K562 (cell line): ENCODE measurements at regions not wholly inside any gene's neighbourhood (a gene's known extent, or its start where the extent isn't known, plus 50 kb on each side); places are given as distances from the start of the nearest gene placed in this dataset.

Experiments
- ATAC-seq: fragments of 200-7000 bp; cut with Tn5 transposase; 3 replicates; pipeline ENCODE4 v1.9.1; 2020; ENCODE audit warnings: moderate library complexity
- BruUV-seq: library from RNA; stranded (reverse); fragments of 400-500 nt; replicated peaks from 2 replicates; lab custom pipeline; 2021; lab: Mats Ljungman, UMichigan
- CTCF ChIA-PET: fragments of 300-600 bp; formaldehyde crosslinking; extraction: SDS; loops from one replicate; lab custom pipeline; 2021; ENCODE audit warnings: low intra/inter-chr PET ratio; lab: Yijun Ruan, JAX
- POLR2A ChIA-PET: fragments of 300-600, 350-650 bp; sonication (Branson Sonifier 250); formaldehyde crosslinking; extraction: SDS; loops from one replicate; lab custom pipeline; 2021; ENCODE audit warnings: antibody characterized with exemption, inconsistent platforms; lab: Yijun Ruan, JAX
- DNase-seq, 4 experiments: peaks; one replicate each; pipeline versions ENCODE4 v3.0.0 to v3.0.0-alpha.2; 2011 to 2018; ENCODE audit warnings: low spot score in 3 of 4, mixed read lengths in 3 of 4; ENCODE audit errors: extremely low read depth in 1 of 4
- FAIRE-seq: peaks from 2 replicates; lab custom pipeline; 2011; peaks lifted over from hg19 to GRCh38; lab: Jason Lieb, UNC
- H2AFZ ChIP-seq: 2 replicates; pipeline ENCODE4 v1.6.0; 2011; ENCODE audit warnings: low read depth, low read length, control low read depth, inconsistent platforms
- H3K27ac ChIP-seq: fragments of 200-600 bp; 3 replicates; pipeline ENCODE4 v1.8.0; 2011; ENCODE audit warnings: low read depth, mild to moderate bottlenecking, control low read depth, inconsistent platforms, low read length, moderate library complexity, mixed read lengths; ENCODE audit errors: extremely low read depth
- H3K27me3 ChIP-seq, 2 experiments: fragments of 300-600 bp in 1 of 2; 2 replicates in 1 of 2; 3 replicates in 1 of 2; pipeline versions ENCODE4 v1.6.0 to v1.8.0; 2011; ENCODE audit warnings: inconsistent platforms in 2 of 2, low read length in 2 of 2, mild to moderate bottlenecking in 1 of 2, mixed read lengths in 1 of 2, moderate library complexity in 1 of 2; ENCODE audit not compliant: control insufficient read depth in 2 of 2, insufficient read depth in 2 of 2
- H3K36me3 ChIP-seq: fragments of 300-600 bp; 3 replicates; pipeline ENCODE4 v1.8.0; 2011; ENCODE audit warnings: mild to moderate bottlenecking, low read length, inconsistent platforms; ENCODE audit not compliant: control insufficient read depth, insufficient read depth
- H3K4me1 ChIP-seq, 2 experiments: fragments of 200-600 bp in 1 of 2; replicated peaks in 1 of 2; 2 replicates in 1 of 2; 3 replicates in 1 of 2; pipeline versions ENCODE4 v1.5.1 to v1.8.0; 2011; ENCODE audit warnings: inconsistent platforms in 2 of 2, low read length in 2 of 2, mild to moderate bottlenecking in 1 of 2, mixed read lengths in 1 of 2, moderate library complexity in 1 of 2; ENCODE audit not compliant: control insufficient read depth in 2 of 2, insufficient read depth in 2 of 2
- H3K4me2 ChIP-seq: 2 replicates; pipeline ENCODE4 v1.6.1; 2011; ENCODE audit warnings: low read length, control low read depth, inconsistent platforms, mixed read lengths; ENCODE audit not compliant: insufficient read depth
- H3K4me3 ChIP-seq: fragments of 200-600 bp; sonication (generic), shearing (Covaris generic); 2 replicates; pipeline ENCODE4 v1.5.1; 2016; ENCODE audit warnings: control low read depth, inconsistent platforms
- H3K79me2 ChIP-seq: fragments of 200-600 bp; 3 replicates; pipeline ENCODE4 v1.8.0; 2011; ENCODE audit warnings: low read length, inconsistent platforms; ENCODE audit not compliant: control insufficient read depth, insufficient read depth
- H3K9ac ChIP-seq, 2 experiments: 2 replicates each; pipeline versions ENCODE4 v1.6.0 to v1.6.1; 2011; ENCODE audit warnings: low read depth in 2 of 2, low read length in 2 of 2, control low read depth in 1 of 2, inconsistent platforms in 1 of 2, mild to moderate bottlenecking in 1 of 2, mixed read lengths in 1 of 2; ENCODE audit not compliant: insufficient read depth in 1 of 2
- H3K9me1 ChIP-seq: one replicate; pipeline ENCODE4 v1.6.0; 2011; ENCODE audit warnings: inconsistent platforms, mild to moderate bottlenecking, low read length, moderate library complexity; ENCODE audit not compliant: control insufficient read depth, insufficient read depth
- H3K9me3 ChIP-seq: replicated peaks from 2 replicates; pipeline ENCODE4 v1.5.1; 2011; ENCODE audit warnings: low read depth, low read length, inconsistent platforms; ENCODE audit not compliant: control insufficient read depth, insufficient read depth
- H4K20me1 ChIP-seq: replicated peaks from 2 replicates; pipeline ENCODE4 v1.6.1; 2011; ENCODE audit warnings: low read length, inconsistent platforms, mixed read lengths; ENCODE audit not compliant: control insufficient read depth, insufficient read depth
- CBX5 ChIP-seq: IDR thresholded peaks from 2 replicates; pipeline ENCODE4 v1.6.1; 2014; ENCODE audit warnings: low read depth, borderline replicate concordance
- COPS2 ChIP-seq: fragments of 450-650 bp; conservative IDR thresholded peaks from 2 replicates; pipeline ENCODE4 v1.6.1; 2016; ENCODE audit warnings: mild to moderate bottlenecking, moderate library complexity
- CXXC5 ChIP-seq: fragments of 250-450 bp; sonication (Bioruptor Pico); IDR thresholded peaks from 2 replicates; pipeline ENCODE4 v1.8.0; 2022; ENCODE audit warnings: inconsistent platforms, mild to moderate bottlenecking, moderate library complexity
- ELF4 ChIP-seq: fragments of 450-650 bp; formaldehyde crosslinking; IDR thresholded peaks from 2 replicates; pipeline ENCODE4 v1.4.0; 2022; ENCODE audit warnings: missing genetic modification characterization
- EP300 ChIP-seq: IDR thresholded peaks from 2 replicates; pipeline ENCODE4 v1.6.1; 2012; ENCODE audit warnings: low read length, improper control_type of control experiment
- ESRRB ChIP-seq: fragments of 250-450 bp; sonication (Bioruptor Pico); IDR thresholded peaks from 2 replicates; pipeline ENCODE4 v1.5.0; 2020; ENCODE audit warnings: mild to moderate bottlenecking, moderate library complexity, borderline replicate concordance
- JUND ChIP-seq, 2 experiments: IDR thresholded peaks; 2 replicates in 1 of 2; 3 replicates in 1 of 2; pipeline ENCODE4 v1.6.1; 2011; ENCODE audit warnings: borderline replicate concordance in 2 of 2, low read depth in 2 of 2, low read length in 2 of 2, improper control_type of control experiment in 1 of 2, missing biosample characterization in 1 of 2, missing genetic modification characterization in 1 of 2, missing genetic modification reagents in 1 of 2
- RBFOX2 ChIP-seq: fragments of 200-400 bp; formaldehyde crosslinking; IDR thresholded peaks from 2 replicates; pipeline ENCODE4 v1.6.1; 2017; ENCODE audit warnings: low read depth, mild to moderate bottlenecking, low read length, moderate library complexity
- SIN3B ChIP-seq: fragments of 450-650 bp; IDR thresholded peaks from 2 replicates; pipeline ENCODE4 v1.6.1; 2017; ENCODE audit warnings: low read depth, mild to moderate bottlenecking, moderate library complexity
- TAF9B ChIP-seq: fragments of 450-650 bp; IDR thresholded peaks from 2 replicates; pipeline ENCODE4 v1.6.1; 2018; ENCODE audit warnings: mild to moderate bottlenecking; ENCODE audit not compliant: partially characterized antibody
- ZNF263 ChIP-seq: sonication (generic); formaldehyde crosslinking; IDR thresholded peaks from 2 replicates; pipeline ENCODE4 v1.8.0; 2022; ENCODE audit warnings: mild to moderate bottlenecking, missing genetic modification reagents, borderline replicate concordance
- ZNF311 ChIP-seq: fragments of 250-450 bp; sonication (Bioruptor Pico); IDR thresholded peaks from 2 replicates; pipeline ENCODE4 v1.4.0; 2020; ENCODE audit warnings: mild to moderate bottlenecking, moderate library complexity
- WGBS: fragments of 100-300 bp; shearing (Covaris generic); methylation state at CpG from one replicate; pipeline ENCODE4 v1.1.6; 2016; ENCODE audit warnings: low coverage, mixed read lengths; ENCODE audit not compliant: insufficient coverage; ENCODE audit errors: missing lambda C conversion rate; 5-methylcytosine and 5-hydroxymethylcytosine counted together
- in situ Hi-C: fragments of 300-500 bp; cut with MboI; formaldehyde crosslinking; loops from 4 replicates; pipeline ENCODE4 v1.15.0; 2018; ENCODE audit warnings: inconsistent platforms, mixed read lengths
- intact Hi-C: fragments of 100-400 bp; cut with micrococcal nuclease; formaldehyde crosslinking; loops from 2 replicates; pipeline ENCODE4 v1.14.2; 2022
- TF ChIP-seq, protein P1 (sequence below): fragments of 450-650 bp; IDR thresholded peaks from 2 replicates; pipeline ENCODE4 v1.6.1; 2016; ENCODE audit warnings: antibody characterized with exemption
- TF ChIP-seq, protein P2 (sequence below): sonication (generic); formaldehyde crosslinking; IDR thresholded peaks from 2 replicates; pipeline ENCODE4 v1.8.0; 2022; ENCODE audit warnings: mild to moderate bottlenecking, missing genetic modification reagents
- TF ChIP-seq, protein P3 (sequence below): fragments of 250-450 bp; sonication (Bioruptor Pico); IDR thresholded peaks from 2 replicates; pipeline ENCODE4 v1.8.0; 2022; ENCODE audit warnings: inconsistent platforms

DNA sequence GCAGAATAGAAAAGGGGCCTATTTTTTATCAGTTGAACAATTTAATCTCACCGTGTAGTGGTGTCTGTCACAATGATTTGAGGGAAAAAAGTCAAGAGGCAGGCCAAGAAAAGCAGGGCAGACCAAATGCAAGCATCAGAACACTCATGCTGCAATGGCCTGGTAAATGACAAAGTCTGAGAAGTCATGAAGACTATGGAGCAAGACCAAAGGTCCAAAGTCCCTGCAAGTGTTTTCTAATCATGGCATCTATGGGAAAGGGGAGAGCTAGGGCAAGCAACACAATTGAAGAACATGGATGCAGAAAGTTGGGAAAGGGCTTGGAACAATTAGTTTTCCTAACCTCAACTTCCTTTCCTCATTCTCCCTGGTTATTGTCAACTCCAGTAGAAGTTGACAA, 147.7 kb upstream of the TLL1 start (continued):
- no peak for TF ChIP-seq CBX5
- TF ChIP-seq, all 486 proteins: peak for 0

DNA sequence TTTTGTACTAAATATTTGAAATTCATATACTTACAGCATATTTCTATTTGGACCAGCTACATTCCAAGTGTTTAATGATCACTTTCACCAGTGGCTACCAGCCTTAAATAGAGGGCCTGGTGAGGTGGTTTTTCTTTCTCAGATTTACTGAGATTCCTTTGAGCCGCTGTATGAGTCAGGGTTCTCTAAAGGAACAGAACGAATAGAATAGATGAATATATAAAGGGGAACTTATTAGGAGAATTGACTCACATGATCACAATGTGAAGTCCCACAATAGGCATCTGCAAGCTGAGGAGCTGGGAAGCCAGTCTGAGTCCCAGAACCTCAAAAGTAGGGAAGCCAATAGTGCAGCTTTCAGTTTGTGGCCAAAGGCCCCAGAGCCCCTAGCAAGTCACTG, 146.2 kb upstream of the TLL1 start:
- Histone ChIP-seq H3K79me2 (no peaks in the 10 kb centered on the region), H3K4me1 (no peaks in the 10 kb centered on the region), H3K9ac (no peak overlapping the region), H3K27ac (no peak overlapping the region)
- DNase-seq, result no peak
- FAIRE-seq, result no peak
- TF ChIP-seq ELF4, result no peak
- TF ChIP-seq SIN3B, result no peak
- TF ChIP-seq TAF9B, result no peak
- no peak for TF ChIP-seq JUND (IDR thresholded peaks at IDR 0.05; ENCODE audit: borderline replicate concordance, low read depth, low read length)
- TF ChIP-seq JUND (tag; IDR thresholded peaks at IDR 0.05; ENCODE audit: borderline replicate concordance, low read depth, low read length), result no peak
- TF ChIP-seq, protein P1, sequence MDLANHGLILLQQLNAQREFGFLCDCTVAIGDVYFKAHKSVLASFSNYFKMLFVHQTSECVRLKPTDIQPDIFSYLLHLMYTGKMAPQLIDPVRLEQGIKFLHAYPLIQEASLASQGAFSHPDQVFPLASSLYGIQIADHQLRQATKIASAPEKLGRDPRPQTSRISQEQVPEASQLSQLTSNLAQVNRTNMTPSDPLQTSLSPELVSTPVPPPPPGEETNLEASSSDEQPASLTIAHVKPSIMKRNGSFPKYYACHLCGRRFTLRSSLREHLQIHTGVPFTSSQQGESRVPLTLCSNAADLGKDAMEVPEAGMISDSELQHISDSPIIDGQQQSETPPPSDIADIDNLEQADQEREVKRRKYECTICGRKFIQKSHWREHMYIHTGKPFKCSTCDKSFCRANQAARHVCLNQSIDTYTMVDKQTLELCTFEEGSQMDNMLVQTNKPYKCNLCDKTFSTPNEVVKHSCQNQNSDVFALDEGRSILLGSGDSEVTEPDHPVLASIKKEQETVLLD, result no peak
- TF ChIP-seq ZNF311 (CRISPR knock-in tag), result no peak
- TF ChIP-seq RBFOX2, result no peak
- no peak for TF ChIP-seq COPS2
- TF ChIP-seq ZNF263 (CRISPR knock-in tag), result no peak
- TF ChIP-seq, protein P2, sequence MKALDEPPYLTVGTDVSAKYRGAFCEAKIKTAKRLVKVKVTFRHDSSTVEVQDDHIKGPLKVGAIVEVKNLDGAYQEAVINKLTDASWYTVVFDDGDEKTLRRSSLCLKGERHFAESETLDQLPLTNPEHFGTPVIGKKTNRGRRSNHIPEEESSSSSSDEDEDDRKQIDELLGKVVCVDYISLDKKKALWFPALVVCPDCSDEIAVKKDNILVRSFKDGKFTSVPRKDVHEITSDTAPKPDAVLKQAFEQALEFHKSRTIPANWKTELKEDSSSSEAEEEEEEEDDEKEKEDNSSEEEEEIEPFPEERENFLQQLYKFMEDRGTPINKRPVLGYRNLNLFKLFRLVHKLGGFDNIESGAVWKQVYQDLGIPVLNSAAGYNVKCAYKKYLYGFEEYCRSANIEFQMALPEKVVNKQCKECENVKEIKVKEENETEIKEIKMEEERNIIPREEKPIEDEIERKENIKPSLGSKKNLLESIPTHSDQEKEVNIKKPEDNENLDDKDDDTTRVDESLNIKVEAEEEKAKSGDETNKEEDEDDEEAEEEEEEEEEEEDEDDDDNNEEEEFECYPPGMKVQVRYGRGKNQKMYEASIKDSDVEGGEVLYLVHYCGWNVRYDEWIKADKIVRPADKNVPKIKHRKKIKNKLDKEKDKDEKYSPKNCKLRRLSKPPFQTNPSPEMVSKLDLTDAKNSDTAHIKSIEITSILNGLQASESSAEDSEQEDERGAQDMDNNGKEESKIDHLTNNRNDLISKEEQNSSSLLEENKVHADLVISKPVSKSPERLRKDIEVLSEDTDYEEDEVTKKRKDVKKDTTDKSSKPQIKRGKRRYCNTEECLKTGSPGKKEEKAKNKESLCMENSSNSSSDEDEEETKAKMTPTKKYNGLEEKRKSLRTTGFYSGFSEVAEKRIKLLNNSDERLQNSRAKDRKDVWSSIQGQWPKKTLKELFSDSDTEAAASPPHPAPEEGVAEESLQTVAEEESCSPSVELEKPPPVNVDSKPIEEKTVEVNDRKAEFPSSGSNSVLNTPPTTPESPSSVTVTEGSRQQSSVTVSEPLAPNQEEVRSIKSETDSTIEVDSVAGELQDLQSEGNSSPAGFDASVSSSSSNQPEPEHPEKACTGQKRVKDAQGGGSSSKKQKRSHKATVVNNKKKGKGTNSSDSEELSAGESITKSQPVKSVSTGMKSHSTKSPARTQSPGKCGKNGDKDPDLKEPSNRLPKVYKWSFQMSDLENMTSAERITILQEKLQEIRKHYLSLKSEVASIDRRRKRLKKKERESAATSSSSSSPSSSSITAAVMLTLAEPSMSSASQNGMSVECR (CRISPR knock-in tag), result no peak
- TF ChIP-seq, protein P3, sequence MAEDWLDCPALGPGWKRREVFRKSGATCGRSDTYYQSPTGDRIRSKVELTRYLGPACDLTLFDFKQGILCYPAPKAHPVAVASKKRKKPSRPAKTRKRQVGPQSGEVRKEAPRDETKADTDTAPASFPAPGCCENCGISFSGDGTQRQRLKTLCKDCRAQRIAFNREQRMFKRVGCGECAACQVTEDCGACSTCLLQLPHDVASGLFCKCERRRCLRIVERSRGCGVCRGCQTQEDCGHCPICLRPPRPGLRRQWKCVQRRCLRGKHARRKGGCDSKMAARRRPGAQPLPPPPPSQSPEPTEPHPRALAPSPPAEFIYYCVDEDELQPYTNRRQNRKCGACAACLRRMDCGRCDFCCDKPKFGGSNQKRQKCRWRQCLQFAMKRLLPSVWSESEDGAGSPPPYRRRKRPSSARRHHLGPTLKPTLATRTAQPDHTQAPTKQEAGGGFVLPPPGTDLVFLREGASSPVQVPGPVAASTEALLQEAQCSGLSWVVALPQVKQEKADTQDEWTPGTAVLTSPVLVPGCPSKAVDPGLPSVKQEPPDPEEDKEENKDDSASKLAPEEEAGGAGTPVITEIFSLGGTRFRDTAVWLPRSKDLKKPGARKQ (CRISPR knock-in tag), result no peak
- TF ChIP-seq EP300, result no peak
- no peak for TF ChIP-seq CXXC5
- no peak for TF ChIP-seq ESRRB (CRISPR knock-in tag)
- TF ChIP-seq, all 486 proteins: peak for 0
- in situ Hi-C loops (no loop called here), intact Hi-C loops (no loop called here)
- H3K4me3 ChIP-seq, result no peak overlapping the region
- no peaks in the 10 kb centered on the region for H3K9me1 ChIP-seq
- no peak for ATAC-seq
- no peaks in the 10 kb centered on the region for H3K9me3 ChIP-seq
- H3K4me2 ChIP-seq, result no peak overlapping the region
- BruUV-seq, result no TSS peak
- H4K20me1 ChIP-seq, result no peaks in the 10 kb centered on the region
- POLR2A ChIA-PET, result no interaction called here
- no peak overlapping the region for H2AFZ ChIP-seq
- no peaks in the 10 kb centered on the region for H3K36me3 ChIP-seq
- no peaks in the 10 kb centered on the region for H3K27me3 ChIP-seq
- CTCF ChIA-PET, result no interaction called here
- WGBS, result 28% methylated on average over 2 of the region's 2 CpGs
